B cell (primary cell): ENCODE measurements at regions not wholly inside any gene's neighbourhood (a gene's known extent, or its start where the extent isn't known, plus 50 kb on each side); places are given as distances from the start of the nearest gene placed in this dataset.

ENCODE experiments used
- ATAC-seq: fragments of 200-7000 bp; cut with Tn5 transposase; one replicate; pipeline ENCODE4 v1.10.0; 2021; ENCODE audit warnings: low read depth, mild to moderate bottlenecking, moderate number of reproducible peaks, moderate library complexity
- CTCF ChIA-PET: fragments of 350-600 bp; sonication (Branson Sonifier 250); formaldehyde crosslinking; loops from one replicate; lab custom pipeline; 2021; ENCODE audit warnings: antibody characterized with exemption, inconsistent platforms; lab: Charles Lee
- POLR2A ChIA-PET: fragments of 350-600 bp; sonication (Branson Sonifier 250); formaldehyde crosslinking; loops from one replicate; lab custom pipeline; 2021; ENCODE audit warnings: antibody characterized with exemption; lab: Charles Lee
- DNase-seq: peaks from one replicate; pipeline ENCODE4 v3.0.0; 2013
- H2AFZ ChIP-seq: 2 replicates; pipeline ENCODE4 v1.6.1; 2012; ENCODE audit warnings: mild to moderate bottlenecking, low read depth, low read length; ENCODE audit not compliant: insufficient read depth, poor library complexity, severe bottlenecking
- H3K27ac ChIP-seq, 2 donors: 1 replicate in 1 of 2; 2 replicates in 1 of 2; pipeline ENCODE4 v1.5.1; 2012 to 2013; ENCODE audit warnings: low read length in 2 of 2, mild to moderate bottlenecking in 2 of 2, moderate library complexity in 1 of 2
- H3K27me3 ChIP-seq, 4 experiments: fragments of 200-600 bp in 1 of 4; sonication (generic) in 1 of 4; replicated peaks in 1 of 4; 1 replicate in 2 of 4; 2 replicates in 2 of 4; pipeline versions ENCODE4 v1.6.1 to v1.7.0; 2013 to 2016; ENCODE audit warnings: low read length in 3 of 4, mild to moderate bottlenecking in 2 of 4, mixed read lengths in 1 of 4, moderate library complexity in 1 of 4; ENCODE audit not compliant: insufficient read depth in 4 of 4, control insufficient read depth in 3 of 4; ENCODE audit errors: control extremely low read depth in 1 of 4
- H3K36me3 ChIP-seq, 2 experiments: replicated peaks in 1 of 2; 1 replicate in 1 of 2; 2 replicates in 1 of 2; pipeline versions ENCODE4 v1.6.1 to v1.7.1; 2013; ENCODE audit warnings: low read length in 1 of 2; ENCODE audit not compliant: insufficient read depth in 2 of 2, control insufficient read depth in 1 of 2; ENCODE audit errors: control extremely low read depth in 1 of 2, extremely low read depth in 1 of 2
- H3K4me1 ChIP-seq, 2 donors: fragments of 200-600 bp in 1 of 2; sonication (generic) in 1 of 2; 1 replicate in 1 of 2; 2 replicates in 1 of 2; pipeline versions ENCODE4 v1.5.1 to v1.6.1; 2013 to 2017; ENCODE audit warnings: low read length in 2 of 2; ENCODE audit not compliant: control insufficient read depth in 2 of 2, insufficient read depth in 2 of 2
- H3K4me2 ChIP-seq: replicated peaks from 2 replicates; pipeline ENCODE3; 2012; ENCODE audit warnings: mild to moderate bottlenecking, low read depth, low read length; ENCODE audit not compliant: poor library complexity, severe bottlenecking
- H3K4me3 ChIP-seq, 5 experiments: fragments of 200-600 bp in 1 of 5; sonication (generic) in 1 of 5; 1 replicate in 3 of 5; 2 replicates in 2 of 5; pipeline versions ENCODE4 v1.5.1 to v1.7.0; 2011 to 2016; ENCODE audit warnings: low read length in 4 of 5, mild to moderate bottlenecking in 4 of 5, low read depth in 2 of 5, control low read depth in 1 of 5, moderate library complexity in 1 of 5; ENCODE audit not compliant: insufficient read depth in 1 of 5; ENCODE audit errors: control extremely low read depth in 1 of 5, extremely low read depth in 1 of 5
- H3K79me2 ChIP-seq: fragments of 200-600 bp; sonication (generic); one replicate; pipeline ENCODE4 v1.6.0; 2016; ENCODE audit warnings: low read length; ENCODE audit not compliant: control insufficient read depth, insufficient read depth
- H3K9ac ChIP-seq: fragments of 200-600 bp; sonication (generic); 2 replicates; pipeline ENCODE4 v1.6.1; 2017; ENCODE audit warnings: mild to moderate bottlenecking, low read length, moderate library complexity
- H3K9me3 ChIP-seq, 3 donors: one replicate each; pipeline versions ENCODE4 v1.6.1 to v1.7.1; 2013; ENCODE audit warnings: low read length in 2 of 3; ENCODE audit not compliant: control insufficient read depth in 2 of 3, insufficient read depth in 1 of 3; ENCODE audit errors: control extremely low read depth in 1 of 3
- H4K20me1 ChIP-seq: 2 replicates; pipeline ENCODE4 v1.6.0; 2012; ENCODE audit warnings: mild to moderate bottlenecking, low read length; ENCODE audit not compliant: insufficient read depth, control insufficient read depth, poor library complexity, severe bottlenecking
- H3K27ac Mint-ChIP-seq: one replicate; pipeline ENCODE4 v1.8.0; 2021; ENCODE audit warnings: mixed read lengths
- H3K27me3 Mint-ChIP-seq: one replicate; pipeline ENCODE4 v1.8.0; 2021; ENCODE audit warnings: mixed read lengths
- H3K4me1 Mint-ChIP-seq: one replicate; pipeline ENCODE4 v1.8.0; 2021; ENCODE audit warnings: mixed read lengths
- H3K4me3 Mint-ChIP-seq: one replicate; pipeline ENCODE4 v1.8.0; 2021; ENCODE audit warnings: mixed read lengths
- H3K9me3 Mint-ChIP-seq: one replicate; pipeline ENCODE4 v1.8.0; 2022; ENCODE audit warnings: mixed read lengths; ENCODE audit not compliant: insufficient read depth
- CTCF ChIP-seq: fragments of 200-600 bp; IDR thresholded peaks from one replicate; pipeline ENCODE4 v1.8.0; 2022; ENCODE audit warnings: antibody characterized with exemption, mild to moderate bottlenecking
- EZH2 ChIP-seq: IDR thresholded peaks from 2 replicates; pipeline ENCODE4 v1.6.1; 2012; ENCODE audit warnings: borderline replicate concordance, low read depth, mild to moderate bottlenecking, moderate library complexity, low read length; ENCODE audit not compliant: insufficient read depth, poor library complexity, severe bottlenecking
- WGBS: methylation state at CpG from one replicate; pipeline ENCODE4 v1.1.5; 2013; ENCODE audit warnings: missing lambda C conversion rate; ENCODE audit not compliant: insufficient coverage; 5-methylcytosine and 5-hydroxymethylcytosine counted together
- intact Hi-C: fragments of 100-400 bp; cut with micrococcal nuclease; formaldehyde crosslinking; loops from one replicate; pipeline ENCODE4 v1.10.0; 2022

- intact Hi-C loops, result no loop called here
- ATAC-seq (no peak), DNase-seq (no peak)
- H3K27me3 Mint-ChIP-seq, result peaks cover 9% of the 10 kb centered on the region
- no peaks in the 10 kb centered on the region for H3K4me1 Mint-ChIP-seq
- Histone ChIP-seq H3K9ac (no peak overlapping the region), H2AFZ (no peak overlapping the region), H3K27me3 (no peaks in the 10 kb centered on the region), H3K4me3 (no peak overlapping the region), H3K36me3 (no peaks in the 10 kb centered on the region), H3K27ac (no peak overlapping the region), H4K20me1 (no peaks in the 10 kb centered on the region), H3K4me1 (no peaks in the 10 kb centered on the region), H3K9me3 (no peaks in the 10 kb centered on the region), H3K4me2 (no peak overlapping the region), H3K79me2 (no peaks in the 10 kb centered on the region)
- WGBS, result 100% methylated on average over 1 of the region's 2 CpGs
- ChIA-PET POLR2A (no interaction called here), CTCF (no interaction called here)
- TF ChIP-seq CTCF, result no peak
- H3K27ac Mint-ChIP-seq, result no peak overlapping the region
- no peak overlapping the region for H3K4me3 Mint-ChIP-seq
- H3K9me3 Mint-ChIP-seq, result no peaks in the 10 kb centered on the region
Measured at GRCh38 chr2:39609917-39610316, 55.8 kb upstream of the TMEM178A start.

DNA sequence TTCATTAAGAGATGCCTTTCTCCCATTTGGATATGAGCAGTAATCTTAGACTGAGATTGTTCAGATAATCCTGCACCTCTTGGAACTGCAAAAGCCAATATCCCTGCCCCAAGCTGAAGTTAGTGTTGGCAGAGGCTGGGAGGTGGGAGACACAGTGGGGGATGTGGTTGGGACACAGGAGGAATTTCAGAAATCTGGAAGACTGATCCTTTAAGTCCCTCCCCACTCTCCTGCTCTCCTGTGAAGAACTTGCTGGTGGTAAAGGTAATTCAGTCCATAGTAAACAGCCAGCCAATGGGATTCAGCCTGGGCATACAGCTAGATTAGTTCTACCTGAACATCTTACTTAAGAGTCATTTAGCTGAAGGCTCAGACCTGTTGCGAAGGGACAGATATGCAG is 50.0 kb upstream of the TMEM178A start:
- H3K4me3 ChIP-seq, result no peak overlapping the region
- no peaks in the 10 kb centered on the region for H3K4me1 ChIP-seq
- ChIA-PET POLR2A (no interaction called here), CTCF (interaction anchor here (0.9 kb wide), 1 partner anchor 238 kb away, joined by 3 read pairs; no protein-coding TSS in a partner anchor)
- H3K4me2 ChIP-seq, result no peak overlapping the region
- no peak for TF ChIP-seq CTCF
- TF ChIP-seq EZH2, result no peak
- no peak overlapping the region for H3K27ac ChIP-seq
- no peaks in the 10 kb centered on the region for H3K9me3 Mint-ChIP-seq
- DNase-seq (no peak), ATAC-seq (no peak)
- no peak overlapping the region for H2AFZ ChIP-seq
- no CpG with 5 or more reads among the region's 1 CpG for WGBS
- H3K36me3 ChIP-seq, result no peaks in the 10 kb centered on the region
- H3K4me1 Mint-ChIP-seq, result peaks cover 4% of the 10 kb centered on the region
- H3K9me3 ChIP-seq, result no peaks in the 10 kb centered on the region
- intact Hi-C loops, result no loop called here
- no peak overlapping the region for H3K4me3 Mint-ChIP-seq
- no peaks in the 10 kb centered on the region for H4K20me1 ChIP-seq
- H3K79me2 ChIP-seq, result no peaks in the 10 kb centered on the region
- H3K27ac Mint-ChIP-seq, result no peak overlapping the region
- no peaks in the 10 kb centered on the region for H3K27me3 ChIP-seq
- H3K27me3 Mint-ChIP-seq, result peaks cover 20% of the 10 kb centered on the region
- no peak overlapping the region for H3K9ac ChIP-seq
